AG04449 (cell line): ENCODE measurements at regions not wholly inside any gene's neighbourhood (a gene's known extent, or its start where the extent isn't known, plus 50 kb on each side); places are given as distances from the start of the nearest gene placed in this dataset.
"Not testable (repeated sequence)": the region's sequence is repeated elsewhere in the genome, so short reads cannot be mapped to it uniquely, and the experiment has no call there.

Experiments
- CTCF ChIA-PET: fragments of 350-600 bp; formaldehyde crosslinking; extraction: SDS; loops from one replicate; lab custom pipeline; 2021; ENCODE audit warnings: antibody characterized with exemption; lab: Yijun Ruan, JAX
- POLR2A ChIA-PET: fragments of 400-600, 350-600 bp; formaldehyde crosslinking; extraction: SDS; loops from one replicate; lab custom pipeline; 2020; ENCODE audit warnings: antibody characterized with exemption, inconsistent platforms; lab: Yijun Ruan, JAX
- DNase-seq: peaks from one replicate; pipeline ENCODE4 v3.0.0-alpha.2; 2010; ENCODE audit warnings: low read depth, low spot score
- H3K4me3 ChIP-seq: 2 replicates; pipeline ENCODE4 v1.5.1; 2011; ENCODE audit warnings: low read depth, mild to moderate bottlenecking, control low read depth, low read length
- CTCF ChIP-seq: IDR thresholded peaks from one replicate; pipeline ENCODE4 v1.5.1; 2011; ENCODE audit warnings: mild to moderate bottlenecking, moderate library complexity, low read length, control low read depth, inconsistent platforms; ENCODE audit not compliant: insufficient read depth; ENCODE audit errors: missing control alignments

- DNase-seq = no peak
Measured at GRCh38 chr16:26712876-26713275, 353.9 kb upstream of the C16orf82 start.

DNA sequence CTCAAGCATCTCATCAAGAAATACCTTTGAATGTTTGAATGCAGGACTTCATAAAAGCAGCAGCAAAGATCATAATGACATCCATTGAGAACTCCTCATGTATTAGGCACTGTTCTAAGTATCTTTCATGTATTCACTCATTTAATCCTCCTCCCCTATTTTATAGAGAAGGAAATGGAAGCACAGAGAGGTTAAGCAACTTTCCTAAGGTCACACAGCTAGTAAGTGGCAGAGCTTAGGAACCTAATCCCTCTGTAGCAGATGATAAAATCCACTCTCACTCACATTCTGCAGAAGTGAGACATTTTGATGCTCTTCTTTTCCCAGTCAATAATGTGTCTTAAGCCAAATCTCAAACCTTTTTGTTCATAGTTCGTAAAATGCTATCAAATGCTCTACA is 350.8 kb upstream of the C16orf82 start:
- TF ChIP-seq CTCF = no peak
- POLR2A ChIA-PET = no interaction called here
- no peak overlapping the region for H3K4me3 ChIP-seq
- CTCF ChIA-PET = no interaction called here
- no peak for DNase-seq

More at GRCh38 chr16:26712876-26713275, 353.9 kb upstream of the C16orf82 start:
- no peak overlapping the region for H3K4me3 ChIP-seq
- ChIA-PET CTCF (no interaction called here), POLR2A (no interaction called here)
- TF ChIP-seq CTCF = no peak

GRCh38 chr16:26717826-26718225 is 348.9 kb upstream of the C16orf82 start:
- no peak for TF ChIP-seq CTCF
- ChIA-PET CTCF (no interaction called here), POLR2A (no interaction called here)
- H3K4me3 ChIP-seq = no peak overlapping the region
- DNase-seq = no peak

- no peak for TF ChIP-seq CTCF
- H3K4me3 ChIP-seq = no peak overlapping the region
- CTCF ChIA-PET = no interaction called here
- POLR2A ChIA-PET = no interaction called here
- DNase-seq = no peak
Measured at GRCh38 chr16:26721290-26721689, 345.4 kb upstream of the C16orf82 start.

GRCh38 chr16:26721957-26722356 is 344.8 kb upstream of the C16orf82 start:
- DNase-seq, POLR2A ChIA-PET: not testable (repeated sequence)

DNA sequence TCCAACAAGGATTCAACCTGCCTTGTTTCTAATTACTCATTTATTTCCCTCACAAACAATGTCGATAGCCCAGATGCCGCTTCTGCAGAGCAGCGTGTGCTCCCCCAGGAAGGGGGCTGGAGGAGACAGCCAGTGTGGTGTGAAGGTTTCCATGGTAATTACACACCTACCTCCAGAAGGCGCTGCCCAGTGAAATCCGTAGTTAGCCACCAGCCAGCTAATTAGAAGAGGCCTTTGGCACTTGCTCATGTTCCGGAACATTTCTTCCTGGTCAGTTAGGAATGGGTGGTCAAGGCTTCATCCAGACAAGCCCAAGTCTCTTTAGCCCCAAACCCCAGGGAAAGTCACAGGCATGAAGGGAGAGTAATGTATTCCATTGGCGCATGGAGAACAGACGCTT is 342.5 kb upstream of the C16orf82 start:
- no peak for TF ChIP-seq CTCF
- POLR2A ChIA-PET = no interaction called here
- CTCF ChIA-PET = no interaction called here
- no peak for DNase-seq
- H3K4me3 ChIP-seq = no peak overlapping the region

More at GRCh38 chr16:26721957-26722356, 344.8 kb upstream of the C16orf82 start:
- H3K4me3 ChIP-seq, CTCF ChIA-PET: not testable (repeated sequence)

GRCh38 chr16:26727848-26728247 is 338.9 kb upstream of the C16orf82 start:
- ChIA-PET CTCF (no interaction called here), POLR2A (no interaction called here)
- H3K4me3 ChIP-seq = no peak overlapping the region
- DNase-seq = no peak
- no peak for TF ChIP-seq CTCF
